GM12892 (cell line): ENCODE measurements at regions not wholly inside any gene's neighbourhood (a gene's known extent, or its start where the extent isn't known, plus 50 kb on each side); places are given as distances from the start of the nearest gene placed in this dataset.

Experiments used
- POLR2A ChIP-seq: IDR thresholded peaks from 2 replicates; pipeline ENCODE4 v1.6.1; 2011; ENCODE audit warnings: low read depth, low read length, control low read depth
- POLR2AphosphoS5 ChIP-seq: IDR thresholded peaks from 2 replicates; pipeline ENCODE4 v1.6.1; 2011; ENCODE audit warnings: low read depth, low read length, control low read depth
- TAF1 ChIP-seq: IDR thresholded peaks from 2 replicates; pipeline ENCODE4 v1.6.1; 2011; ENCODE audit warnings: low read depth, mild to moderate bottlenecking, control low read depth, low read length, borderline replicate concordance

GRCh38 chr6:130742131-130742681 lies 85.0 kb upstream of the SMLR1 start:
- TF ChIP-seq POLR2A (no peak), POLR2AphosphoS5 (no peak), TAF1 (no peak)
